ENCODE measurements at regions not wholly inside any gene's neighbourhood (a gene's known extent, or its start where the extent isn't known, plus 50 kb on each side); places are given as distances from the start of the nearest gene placed in this dataset.

DNA sequence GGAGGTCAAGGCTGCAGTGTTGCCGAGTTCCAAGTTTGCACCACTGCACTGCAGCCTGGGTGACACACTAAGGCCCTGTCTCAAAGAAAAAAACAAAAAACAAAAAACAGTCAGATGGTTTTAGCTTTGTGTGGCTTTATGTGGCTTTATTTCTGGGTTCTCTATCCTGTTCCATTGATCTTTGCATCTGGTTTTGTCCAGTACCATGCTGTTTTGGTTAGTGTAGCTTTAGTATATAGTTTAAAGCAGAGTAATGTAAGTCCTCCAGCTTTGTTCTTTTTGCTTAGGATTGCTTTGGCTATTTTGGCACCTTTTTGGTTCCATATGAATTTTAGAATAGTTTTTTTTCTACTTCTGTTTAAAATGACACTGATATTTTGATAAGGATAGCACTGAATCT, 225.5 kb downstream of the HDGFL1 start:
- Histone ChIP-seq H4K20me1 (ENCODE audit: insufficient read depth) (no peaks in the 10 kb centered on the region), H3K27ac (ENCODE audit: low read depth, low read length) (no peak overlapping the region), H3K9me2 (ENCODE audit: insufficient read depth) (no peaks in the 10 kb centered on the region), H3K4me2 (ENCODE audit: low read length) (no peak overlapping the region), H2AFZ (ENCODE audit: low read depth, low read length, poor library complexity, severe bottlenecking) (no peak overlapping the region), H3K36me3 (ENCODE audit: control insufficient read depth in 1 of 2, insufficient read depth in 2 of 2, low read length in 2 of 2) (no peaks in the 10 kb centered on the region), H3K4me3 (replicated peaks in 1 of 2; ENCODE audit: low read depth in 1 of 2, low read length in 2 of 2) (no peak overlapping the region), H3K9me3 (ENCODE audit: control insufficient read depth in 1 of 2, insufficient read depth in 1 of 2, low read depth in 1 of 2, low read length in 2 of 2) (peaks cover 8% of the 10 kb centered on the region in 2 experiments; a peak in 2 of 4 replicates), H3K27me3 (ENCODE audit: insufficient read depth, low read length) (no peaks in the 10 kb centered on the region), H3K4me1 (ENCODE audit: control insufficient read depth in 1 of 2, insufficient read depth in 2 of 2, low read length in 2 of 2) (no peaks in the 10 kb centered on the region), H3K79me2 (ENCODE audit: insufficient read depth, low read length) (no peaks in the 10 kb centered on the region), H3K9ac (ENCODE audit: low read length) (no peak overlapping the region)
- ChIA-PET POLR2A (no interaction called here), RAD21 (ENCODE audit: low non-redundant PET in 1 of 2, low total read pairs in 2 of 2, uncharacterized antibody in 2 of 2, unreplicated experiment in 2 of 2) (no interaction called here), CTCF (no interaction called here)
- intact Hi-C loops (cut with micrococcal nuclease), result no loop called here
- TF ChIP-seq YY1 (IDR thresholded peaks at IDR 0.05; ENCODE audit: extremely low read depth, insufficient replicate concordance, low read depth, low read length) (no peak), RAD21 (IDR thresholded peaks at IDR 0.05; ENCODE audit: low read depth) (no peak), FOSL1 (IDR thresholded peaks at IDR 0.05; ENCODE audit: low read depth) (no peak), TCF7L2 (IDR thresholded peaks at IDR 0.05; ENCODE audit: borderline replicate concordance, extremely low read depth, insufficient read depth, insufficient read length) (no peak), POLR2A (IDR thresholded peaks at IDR 0.05; ENCODE audit: borderline replicate concordance, extremely low read depth, insufficient read depth, insufficient read length) (no peak), EGR1 (IDR thresholded peaks at IDR 0.05; ENCODE audit: low read depth) (no peak), CBX3 (IDR thresholded peaks at IDR 0.05; ENCODE audit: low read depth) (no peak), SIN3A (IDR thresholded peaks at IDR 0.05; ENCODE audit: low read depth) (no peak), SP1 (IDR thresholded peaks at IDR 0.05; ENCODE audit: low read depth) (no peak), ZFX (IDR thresholded peaks at IDR 0.05) (no peak), POLR2AphosphoS5 (IDR thresholded peaks at IDR 0.05; ENCODE audit: low read depth, low read length) (no peak), SRF (IDR thresholded peaks at IDR 0.05; ENCODE audit: low read depth) (no peak), JUND (IDR thresholded peaks at IDR 0.05) (no peak)
- TF ChIP-seq, protein P1, sequence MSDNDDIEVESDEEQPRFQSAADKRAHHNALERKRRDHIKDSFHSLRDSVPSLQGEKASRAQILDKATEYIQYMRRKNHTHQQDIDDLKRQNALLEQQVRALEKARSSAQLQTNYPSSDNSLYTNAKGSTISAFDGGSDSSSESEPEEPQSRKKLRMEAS (IDR thresholded peaks at IDR 0.05), result no peak
- ATAC-seq (no peak), DNase-seq (ENCODE audit: low read depth, low spot score) (no peak)
- no TSS peak for BruUV-seq (replicated peaks)

DNA sequence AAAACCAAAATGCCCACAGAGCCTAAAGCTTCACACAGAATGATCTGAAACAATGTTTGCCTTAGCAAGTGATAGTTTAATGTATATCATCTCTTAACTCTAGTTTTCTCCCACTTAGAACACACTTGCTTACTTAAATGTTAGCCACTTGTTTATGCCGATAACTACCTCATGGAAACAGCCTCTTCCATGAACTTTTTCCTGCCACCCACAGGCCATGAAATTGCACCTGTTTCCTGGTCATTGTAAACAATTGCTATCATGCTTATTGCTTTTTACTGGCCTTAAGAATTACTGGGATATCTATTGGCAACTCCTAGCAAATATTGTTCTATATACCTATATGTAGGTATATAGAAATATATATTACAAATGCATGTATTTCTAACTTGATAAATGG, 231.1 kb downstream of the HDGFL1 start:
- no peaks in the 10 kb centered on the region for H3K27me3 ChIP-seq (ENCODE audit: insufficient read depth, low read length)
- no peaks in the 10 kb centered on the region for H3K9me3 ChIP-seq (ENCODE audit: control insufficient read depth in 1 of 2, insufficient read depth in 1 of 2, low read depth in 1 of 2, low read length in 2 of 2)
- no peak overlapping the region for H3K4me3 ChIP-seq (replicated peaks in 1 of 2; ENCODE audit: low read depth in 1 of 2, low read length in 2 of 2)
- H3K27ac ChIP-seq (ENCODE audit: low read depth, low read length), result no peak overlapping the region
- no peak for DNase-seq (ENCODE audit: low read depth, low spot score)
- no peaks in the 10 kb centered on the region for H3K9me2 ChIP-seq (ENCODE audit: insufficient read depth)
- CTCF ChIA-PET, result no interaction called here
- H3K4me1 ChIP-seq (ENCODE audit: control insufficient read depth in 1 of 2, insufficient read depth in 2 of 2, low read length in 2 of 2), result no peaks in the 10 kb centered on the region
- no peaks in the 10 kb centered on the region for H3K36me3 ChIP-seq (ENCODE audit: control insufficient read depth in 1 of 2, insufficient read depth in 2 of 2, low read length in 2 of 2)
- H2AFZ ChIP-seq (ENCODE audit: low read depth, low read length, poor library complexity, severe bottlenecking), result no peak overlapping the region
- POLR2A ChIA-PET, result no interaction called here
- RAD21 ChIA-PET (ENCODE audit: low non-redundant PET in 1 of 2, low total read pairs in 2 of 2, uncharacterized antibody in 2 of 2, unreplicated experiment in 2 of 2), result no interaction called here
- intact Hi-C loops (cut with micrococcal nuclease), result no loop called here
- no peak overlapping the region for H3K9ac ChIP-seq (ENCODE audit: low read length)
- BruUV-seq (replicated peaks), result no TSS peak
- no peak overlapping the region for H3K4me2 ChIP-seq (ENCODE audit: low read length)
- H4K20me1 ChIP-seq (ENCODE audit: insufficient read depth), result no peaks in the 10 kb centered on the region
- no peaks in the 10 kb centered on the region for H3K79me2 ChIP-seq (ENCODE audit: insufficient read depth, low read length)
- ATAC-seq, result no peak
- TF ChIP-seq FOSL1 (IDR thresholded peaks at IDR 0.05; ENCODE audit: low read depth), result no peak
- TF ChIP-seq CBX3 (IDR thresholded peaks at IDR 0.05; ENCODE audit: low read depth), result no peak
- TF ChIP-seq TCF7L2 (IDR thresholded peaks at IDR 0.05; ENCODE audit: borderline replicate concordance, extremely low read depth, insufficient read depth, insufficient read length), result no peak
- TF ChIP-seq EGR1 (IDR thresholded peaks at IDR 0.05; ENCODE audit: low read depth), result no peak
- no peak for TF ChIP-seq POLR2AphosphoS5 (IDR thresholded peaks at IDR 0.05; ENCODE audit: low read depth, low read length)
- TF ChIP-seq RAD21 (IDR thresholded peaks at IDR 0.05; ENCODE audit: low read depth), result no peak
- TF ChIP-seq EZH2 (IDR thresholded peaks at IDR 0.05), result no peak
- TF ChIP-seq EZH2phosphoT487 (IDR thresholded peaks at IDR 0.05; ENCODE audit: borderline replicate concordance), result no peak
- TF ChIP-seq, protein P2, sequence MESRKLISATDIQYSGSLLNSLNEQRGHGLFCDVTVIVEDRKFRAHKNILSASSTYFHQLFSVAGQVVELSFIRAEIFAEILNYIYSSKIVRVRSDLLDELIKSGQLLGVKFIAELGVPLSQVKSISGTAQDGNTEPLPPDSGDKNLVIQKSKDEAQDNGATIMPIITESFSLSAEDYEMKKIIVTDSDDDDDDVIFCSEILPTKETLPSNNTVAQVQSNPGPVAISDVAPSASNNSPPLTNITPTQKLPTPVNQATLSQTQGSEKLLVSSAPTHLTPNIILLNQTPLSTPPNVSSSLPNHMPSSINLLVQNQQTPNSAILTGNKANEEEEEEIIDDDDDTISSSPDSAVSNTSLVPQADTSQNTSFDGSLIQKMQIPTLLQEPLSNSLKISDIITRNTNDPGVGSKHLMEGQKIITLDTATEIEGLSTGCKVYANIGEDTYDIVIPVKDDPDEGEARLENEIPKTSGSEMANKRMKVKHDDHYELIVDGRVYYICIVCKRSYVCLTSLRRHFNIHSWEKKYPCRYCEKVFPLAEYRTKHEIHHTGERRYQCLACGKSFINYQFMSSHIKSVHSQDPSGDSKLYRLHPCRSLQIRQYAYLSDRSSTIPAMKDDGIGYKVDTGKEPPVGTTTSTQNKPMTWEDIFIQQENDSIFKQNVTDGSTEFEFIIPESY (IDR thresholded peaks at IDR 0.05; ENCODE audit: extremely low read depth, insufficient replicate concordance, low read length), result no peak
